KMS-11 (cell line): ENCODE measurements at regions not wholly inside any gene's neighbourhood (a gene's known extent, or its start where the extent isn't known, plus 50 kb on each side); places are given as distances from the start of the nearest gene placed in this dataset.

ENCODE experiments used
- H2AFZ ChIP-seq: fragments of 200-600 bp; sonication (generic); 2 replicates; pipeline ENCODE4 v1.6.1; 2016; ENCODE audit warnings: antibody characterized with exemption, mixed run types, low read depth
- H3K27ac ChIP-seq: fragments of 200-600 bp; sonication (generic); 2 replicates; pipeline ENCODE4 v1.6.1; 2016; ENCODE audit warnings: mild to moderate bottlenecking, mixed run types
- H3K27me3 ChIP-seq: fragments of 200-600 bp; sonication (generic); 2 replicates; pipeline ENCODE4 v1.6.1; 2017; ENCODE audit warnings: mild to moderate bottlenecking, low read depth, mixed run types, moderate library complexity; ENCODE audit not compliant: insufficient read depth
- H3K36me3 ChIP-seq: fragments of 200-600 bp; sonication (generic); 2 replicates; pipeline ENCODE4 v1.6.1; 2017; ENCODE audit warnings: mild to moderate bottlenecking, mixed run types; ENCODE audit not compliant: insufficient read depth
- H3K4me1 ChIP-seq: fragments of 200-600 bp; sonication (generic); 2 replicates; pipeline ENCODE4 v1.6.1; 2016; ENCODE audit warnings: mild to moderate bottlenecking, low read depth, mixed run types; ENCODE audit not compliant: poor library complexity, severe bottlenecking
- H3K4me2 ChIP-seq: fragments of 200-600 bp; sonication (generic); 2 replicates; pipeline ENCODE4 v1.7.0; 2016; ENCODE audit warnings: mild to moderate bottlenecking, mixed run types
- H3K4me3 ChIP-seq: fragments of 200-600 bp; sonication (generic); IDR thresholded peaks from 2 replicates; pipeline ENCODE4 v1.6.1; 2017; ENCODE audit warnings: low read depth, low read length, mixed read lengths; ENCODE audit not compliant: insufficient read depth
- H3K79me2 ChIP-seq: fragments of 200-600 bp; sonication (generic); 2 replicates; pipeline ENCODE4 v1.6.1; 2016; ENCODE audit warnings: low read depth, mixed run types; ENCODE audit not compliant: insufficient read depth
- H3K9ac ChIP-seq: fragments of 200-600 bp; sonication (generic); 2 replicates; pipeline ENCODE4 v1.6.1; 2016; ENCODE audit warnings: mild to moderate bottlenecking, mixed run types
- H4K20me1 ChIP-seq: fragments of 200-600 bp; sonication (generic); 2 replicates; pipeline ENCODE4 v1.6.1; 2016; ENCODE audit warnings: mild to moderate bottlenecking, mixed run types; ENCODE audit not compliant: insufficient read depth
- CTCF ChIP-seq: fragments of 200-600 bp; sonication (generic); conservative IDR thresholded peaks from 2 replicates; pipeline ENCODE4 v1.6.1; 2017; ENCODE audit warnings: low read depth, mild to moderate bottlenecking, antibody characterized with exemption, low read length, moderate library complexity, mixed read lengths

- Histone ChIP-seq H4K20me1 (no peaks in the 10 kb centered on the region), H2AFZ (no peak overlapping the region), H3K4me1 (no peaks in the 10 kb centered on the region), H3K9ac (no peak overlapping the region), H3K79me2 (no peaks in the 10 kb centered on the region), H3K27me3 (no peaks in the 10 kb centered on the region), H3K27ac (no peak overlapping the region), H3K36me3 (no peaks in the 10 kb centered on the region), H3K4me2 (no peak overlapping the region), H3K4me3 (no peak overlapping the region)
- TF ChIP-seq CTCF, result no peak
These were observed 698.2 kb downstream of the FGF9 start for GRCh38 chr13:22369090-22369489.

- no peak for TF ChIP-seq CTCF
- Histone ChIP-seq H3K9ac (no peak overlapping the region), H3K4me3 (no peak overlapping the region), H2AFZ (no peak overlapping the region), H3K79me2 (no peaks in the 10 kb centered on the region), H4K20me1 (no peaks in the 10 kb centered on the region), H3K4me1 (no peaks in the 10 kb centered on the region), H3K27ac (no peak overlapping the region), H3K4me2 (no peak overlapping the region), H3K27me3 (no peaks in the 10 kb centered on the region), H3K36me3 (no peaks in the 10 kb centered on the region)
These were observed 699.0 kb downstream of the FGF9 start for GRCh38 chr13:22369840-22370239.

DNA sequence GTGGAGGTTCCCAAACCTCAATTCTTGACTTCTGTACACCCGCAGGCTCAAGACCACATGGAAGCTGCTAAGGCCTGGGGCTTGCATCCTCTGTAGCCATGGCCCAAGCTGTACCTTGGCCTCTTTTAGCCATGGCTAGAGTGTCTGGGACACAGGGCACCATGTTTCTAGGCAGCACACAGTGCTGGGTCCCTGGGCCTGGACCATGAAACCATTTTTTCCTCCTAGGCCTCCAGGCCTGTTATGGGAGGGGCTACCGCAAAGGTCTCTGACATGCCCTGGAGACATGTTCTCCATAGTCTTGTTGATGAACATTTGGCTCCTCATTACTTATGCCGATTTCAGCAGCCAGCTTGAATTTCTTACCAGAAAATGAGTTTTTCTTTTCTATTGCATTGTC is 701.4 kb downstream of the FGF9 start:
- no peak overlapping the region for H3K4me2 ChIP-seq
- H3K9ac ChIP-seq, result no peak overlapping the region
- no peak overlapping the region for H2AFZ ChIP-seq
- H3K27me3 ChIP-seq, result no peaks in the 10 kb centered on the region
- no peaks in the 10 kb centered on the region for H3K79me2 ChIP-seq
- no peaks in the 10 kb centered on the region for H3K36me3 ChIP-seq
- no peaks in the 10 kb centered on the region for H3K4me1 ChIP-seq
- H3K4me3 ChIP-seq, result no peak overlapping the region
- H3K27ac ChIP-seq, result no peak overlapping the region
- TF ChIP-seq CTCF, result no peak
- H4K20me1 ChIP-seq, result no peaks in the 10 kb centered on the region

GRCh38 chr13:22375151-22375550 is 704.3 kb downstream of the FGF9 start:
- Histone ChIP-seq H3K4me2 (no peak overlapping the region), H3K27me3 (no peaks in the 10 kb centered on the region), H3K4me3 (no peak overlapping the region), H3K4me1 (no peaks in the 10 kb centered on the region), H3K36me3 (no peaks in the 10 kb centered on the region), H3K27ac (no peak overlapping the region), H3K9ac (no peak overlapping the region), H4K20me1 (no peaks in the 10 kb centered on the region), H3K79me2 (no peaks in the 10 kb centered on the region), H2AFZ (no peak overlapping the region)
- TF ChIP-seq CTCF, result no peak

DNA sequence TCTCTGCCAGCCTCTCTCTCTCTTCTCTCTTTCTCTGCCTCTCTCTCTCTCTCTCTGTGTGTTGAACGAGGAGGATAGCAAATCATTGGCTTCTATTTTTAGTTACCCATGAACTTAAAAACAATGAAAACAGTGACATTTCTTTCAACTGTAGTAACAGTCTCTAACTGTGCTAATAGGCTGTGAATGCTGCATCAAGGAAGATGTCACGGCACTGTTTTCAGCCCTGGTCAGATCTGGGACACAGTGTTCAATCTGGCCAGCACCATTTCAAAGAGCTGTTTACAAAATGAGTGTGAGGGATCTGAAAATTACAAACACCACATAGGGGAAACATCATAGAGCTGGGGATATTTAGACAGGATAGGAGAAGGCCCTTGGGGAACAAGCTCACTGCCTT is 717.0 kb downstream of the FGF9 start:
- TF ChIP-seq CTCF, result no peak
- no peaks in the 10 kb centered on the region for H3K36me3 ChIP-seq
- no peaks in the 10 kb centered on the region for H4K20me1 ChIP-seq
- no peak overlapping the region for H3K4me3 ChIP-seq
- no peaks in the 10 kb centered on the region for H3K79me2 ChIP-seq
- H3K4me1 ChIP-seq, result no peaks in the 10 kb centered on the region
- H3K9ac ChIP-seq, result no peak overlapping the region
- no peak overlapping the region for H2AFZ ChIP-seq
- H3K27me3 ChIP-seq, result no peaks in the 10 kb centered on the region
- no peak overlapping the region for H3K27ac ChIP-seq
- no peak overlapping the region for H3K4me2 ChIP-seq
